GM23338 (cell line): ENCODE measurements at regions not wholly inside any gene's neighbourhood (a gene's known extent, or its start where the extent isn't known, plus 50 kb on each side); places are given as distances from the start of the nearest gene placed in this dataset.

Experiments
- ATAC-seq: fragments of 200-7000 bp; cut with Tn5 transposase; 3 replicates; pipeline ENCODE4 v1.9.1; 2020
- DNase-seq: peaks from one replicate; pipeline ENCODE4 v3.0.0-alpha.2; 2015; ENCODE audit warnings: low spot score
- H2AFZ ChIP-seq: fragments of 200-600 bp; sonication (generic); 2 replicates; pipeline ENCODE4 v1.8.0; 2016; ENCODE audit warnings: antibody characterized with exemption, mild to moderate bottlenecking, moderate library complexity
- H3F3A ChIP-seq: fragments of 200-600 bp; sonication (generic); replicated peaks from 2 replicates; pipeline ENCODE4 v1.8.0; 2017; ENCODE audit warnings: antibody characterized with exemption, mixed run types, low read depth
- H3K27ac ChIP-seq: fragments of 200-600 bp; sonication (generic); 2 replicates; pipeline ENCODE4 v1.6.1; 2016; ENCODE audit warnings: low read depth
- H3K27me3 ChIP-seq: fragments of 200-600 bp; sonication (generic); 2 replicates; pipeline ENCODE4 v1.8.0; 2016; ENCODE audit warnings: mild to moderate bottlenecking, mixed run types, moderate library complexity; ENCODE audit not compliant: insufficient read depth
- H3K36me3 ChIP-seq: fragments of 200-600 bp; sonication (generic); 2 replicates; pipeline ENCODE4 v1.8.0; 2016; ENCODE audit warnings: mild to moderate bottlenecking; ENCODE audit not compliant: insufficient read depth
- H3K4me1 ChIP-seq: fragments of 200-600 bp; sonication (generic); 2 replicates; pipeline ENCODE4 v1.8.0; 2016; ENCODE audit warnings: mild to moderate bottlenecking, moderate library complexity; ENCODE audit not compliant: insufficient read depth
- H3K4me2 ChIP-seq: fragments of 200-600 bp; sonication (generic); 2 replicates; pipeline ENCODE4 v1.7.1; 2017; ENCODE audit warnings: mixed run types
- H3K4me3 ChIP-seq: fragments of 200-600 bp; sonication (generic); 2 replicates; pipeline ENCODE4 v1.6.1; 2016; ENCODE audit warnings: mixed run types
- H3K79me2 ChIP-seq: fragments of 200-600 bp; sonication (generic); replicated peaks from 2 replicates; pipeline ENCODE4 v1.8.0; 2017; ENCODE audit warnings: mild to moderate bottlenecking; ENCODE audit not compliant: insufficient read depth
- H3K9me2 ChIP-seq: fragments of 200-600 bp; sonication (generic); 2 replicates; pipeline ENCODE4 v1.8.0; 2017; ENCODE audit not compliant: insufficient read depth
- H4K20me1 ChIP-seq: fragments of 200-600 bp; sonication (generic); replicated peaks from 2 replicates; pipeline ENCODE4 v1.8.0; 2017; ENCODE audit warnings: mild to moderate bottlenecking; ENCODE audit not compliant: insufficient read depth
- H3K27ac Mint-ChIP-seq: 2 replicates; pipeline ENCODE4 v1.8.0; 2020; ENCODE audit warnings: inconsistent platforms, mild to moderate bottlenecking, moderate library complexity, mixed read lengths
- H3K27me3 Mint-ChIP-seq: 3 replicates; pipeline ENCODE4 v1.8.0; 2022; ENCODE audit warnings: low read depth, mild to moderate bottlenecking, moderate library complexity, mixed read lengths, inconsistent platforms; ENCODE audit not compliant: insufficient read depth, poor library complexity
- H3K36me3 Mint-ChIP-seq: 3 replicates; pipeline ENCODE4 v1.8.0; 2021; ENCODE audit warnings: low read depth, mild to moderate bottlenecking, inconsistent platforms, moderate library complexity, mixed read lengths
- H3K4me1 Mint-ChIP-seq: 3 replicates; pipeline ENCODE4 v1.8.0; 2020; ENCODE audit warnings: mild to moderate bottlenecking, inconsistent platforms, mixed read lengths
- H3K4me3 Mint-ChIP-seq: 3 replicates; pipeline ENCODE4 v1.8.0; 2021; ENCODE audit warnings: moderate library complexity, mild to moderate bottlenecking, inconsistent platforms, mixed read lengths
- H3K9me3 Mint-ChIP-seq: 3 replicates; pipeline ENCODE4 v1.8.0; 2020; ENCODE audit warnings: moderate library complexity, mild to moderate bottlenecking, inconsistent platforms, mixed read lengths
- CREB1 ChIP-seq: fragments of 250-450 bp; sonication (Bioruptor Pico); IDR thresholded peaks from 2 replicates; pipeline ENCODE4 v1.5.0; 2020; ENCODE audit warnings: low read depth, mild to moderate bottlenecking, moderate library complexity
- CTCF ChIP-seq, 2 experiments: fragments of 200-600 bp in 1 of 2; sonication (generic) in 1 of 2; conservative IDR thresholded peaks; 2 replicates each; pipeline versions ENCODE4 v1.5.1 to v1.6.1; 2016 to 2017; ENCODE audit warnings: antibody characterized with exemption in 2 of 2, low read depth in 2 of 2, mild to moderate bottlenecking in 2 of 2, moderate library complexity in 1 of 2
- ETS1 ChIP-seq: IDR thresholded peaks from 2 replicates; pipeline ENCODE4 v1.6.1; 2016; ENCODE audit warnings: antibody characterized with exemption
- EZH2 ChIP-seq: fragments of 200-600 bp; sonication (generic); IDR thresholded peaks from one replicate; pipeline ENCODE4 v1.8.0; 2017; ENCODE audit warnings: antibody characterized with exemption, mild to moderate bottlenecking, low read depth; ENCODE audit not compliant: unreplicated experiment
- EZH2phosphoT487 ChIP-seq: fragments of 200-600 bp; sonication (generic); IDR thresholded peaks from one replicate; pipeline ENCODE4 v1.8.1; 2018; ENCODE audit warnings: antibody characterized with exemption; ENCODE audit not compliant: unreplicated experiment
- JUNB ChIP-seq: IDR thresholded peaks from one replicate; pipeline ENCODE4 v1.6.1; 2016; ENCODE audit warnings: antibody characterized with exemption; ENCODE audit not compliant: unreplicated experiment
- NANOG ChIP-seq: IDR thresholded peaks from 2 replicates; pipeline ENCODE4 v1.6.1; 2016; ENCODE audit warnings: antibody characterized with exemption, borderline replicate concordance
- STAT1 ChIP-seq: IDR thresholded peaks from one replicate; pipeline ENCODE4 v1.6.1; 2016; ENCODE audit warnings: antibody characterized with exemption; ENCODE audit not compliant: unreplicated experiment
- ZNF114 ChIP-seq: fragments of 250-450 bp; sonication (Bioruptor Pico); IDR thresholded peaks from 2 replicates; pipeline ENCODE4 v1.5.0; 2020; ENCODE audit warnings: mild to moderate bottlenecking, moderate library complexity
- ZNF331 ChIP-seq: fragments of 250-450 bp; sonication (Bioruptor Pico); IDR thresholded peaks from 2 replicates; pipeline ENCODE4 v1.5.0; 2020; ENCODE audit warnings: low read depth, mild to moderate bottlenecking, moderate library complexity
- ZNF462 ChIP-seq: fragments of 250-450 bp; sonication (Bioruptor Pico); IDR thresholded peaks from 2 replicates; pipeline ENCODE4 v1.5.0; 2020; ENCODE audit warnings: mild to moderate bottlenecking, moderate library complexity

GRCh38 chr10:8173243-8173865 is 118.9 kb downstream of the GATA3 start (continued):
- TF ChIP-seq JUNB = no peak
- no peak for TF ChIP-seq EZH2phosphoT487
- TF ChIP-seq ETS1 = no peak
- no peak for TF ChIP-seq NANOG

- no peaks in the 10 kb centered on the region for H4K20me1 ChIP-seq
- H3K79me2 ChIP-seq = no peaks in the 10 kb centered on the region
- no peak overlapping the region for H3K4me3 ChIP-seq
- H3K27me3 ChIP-seq = no peaks in the 10 kb centered on the region
- H3K4me1 ChIP-seq = no peaks in the 10 kb centered on the region
- DNase-seq (no peak), ATAC-seq (no peak)
- Mint-ChIP-seq H3K4me1 (peaks cover 4% of the 10 kb centered on the region; the same call in 2 of the 3 replicates), H3K36me3 (peaks cover 9% of the 10 kb centered on the region; the same call in 2 of the 3 replicates), H3K4me3 (no peak overlapping the region), H3K27ac (no peak overlapping the region), H3K27me3 (peaks cover under 1% of the 10 kb centered on the region), H3K9me3 (peaks cover 17% of the 10 kb centered on the region)
- no peak overlapping the region for H3K4me2 ChIP-seq
- no peaks in the 10 kb centered on the region for H3F3A ChIP-seq
- H2AFZ ChIP-seq = no peak overlapping the region
- H3K36me3 ChIP-seq = no peaks in the 10 kb centered on the region
- no peak overlapping the region for H3K27ac ChIP-seq
- no peaks in the 10 kb centered on the region; the same call in 1 of the 2 replicates for H3K9me2 ChIP-seq
- TF ChIP-seq CREB1 (CRISPR knock-in tag) (no peak), NANOG (no peak), ETS1 (no peak), CTCF (conservative IDR thresholded peaks at IDR 0.05; ENCODE audit: low read depth in 2 of 2) (no peak), ZNF462 (CRISPR knock-in tag) (no peak), STAT1 (no peak), ZNF331 (CRISPR knock-in tag) (no peak), EZH2phosphoT487 (no peak), JUNB (no peak), EZH2 (no peak), ZNF114 (CRISPR knock-in tag) (no peak)
Observed at GRCh38 chr10:8173866-8174243, 119.4 kb downstream of the GATA3 start.
